CD4-positive, CD25-positive, alpha-beta regulatory T cell (primary cell): ENCODE measurements at regions not wholly inside any gene's neighbourhood (a gene's known extent, or its start where the extent isn't known, plus 50 kb on each side); places are given as distances from the start of the nearest gene placed in this dataset.

Experiments
- ATAC-seq, 2 donors: fragments of 150-1000 bp; cut with Tn5 transposase; one replicate each; pipeline ENCODE4 v1.10.0; 2021; ENCODE audit warnings: low read depth in 2 of 2, moderate number of reproducible peaks in 2 of 2, moderate library complexity in 1 of 2
- DNase-seq, 3 donors: peaks; one replicate each; pipeline versions ENCODE4 v3.0.0 to v3.0.0-alpha.2; 2012 to 2022; ENCODE audit warnings: mixed read lengths in 1 of 3
- H3K27ac ChIP-seq: one replicate; pipeline ENCODE4 v1.7.0; 2013; ENCODE audit warnings: mild to moderate bottlenecking, low read length; ENCODE audit not compliant: insufficient read depth, poor library complexity, severe bottlenecking
- H3K27me3 ChIP-seq: one replicate; pipeline ENCODE4 v1.7.0; 2013; ENCODE audit warnings: low read length; ENCODE audit not compliant: control insufficient read depth, insufficient read depth
- H3K36me3 ChIP-seq: one replicate; pipeline ENCODE4 v1.7.0; 2013; ENCODE audit warnings: mild to moderate bottlenecking, low read length, moderate library complexity; ENCODE audit not compliant: control insufficient read depth, insufficient read depth
- H3K4me1 ChIP-seq: 2 replicates; pipeline ENCODE4 v1.7.0; 2013; ENCODE audit warnings: mild to moderate bottlenecking, low read length; ENCODE audit not compliant: insufficient read depth, control insufficient read depth, poor library complexity, severe bottlenecking
- H3K4me3 ChIP-seq: one replicate; pipeline ENCODE4 v1.7.0; 2013; ENCODE audit warnings: low read depth, mild to moderate bottlenecking, low read length, moderate library complexity
- H3K9me3 ChIP-seq, 2 experiments: 1 replicate in 1 of 2; 2 replicates in 1 of 2; pipeline ENCODE4 v1.7.0; 2013; ENCODE audit warnings: low read length in 2 of 2, mild to moderate bottlenecking in 1 of 2, moderate library complexity in 1 of 2; ENCODE audit not compliant: control insufficient read depth in 2 of 2
- H3K27ac Mint-ChIP-seq, 3 donors: one replicate each; pipeline ENCODE4 v1.8.0; 2020 to 2022; ENCODE audit warnings: mild to moderate bottlenecking in 3 of 3, mixed read lengths in 3 of 3, moderate library complexity in 2 of 3
- H3K27me3 Mint-ChIP-seq: one replicate; pipeline ENCODE4 v1.8.0; 2022; ENCODE audit warnings: mild to moderate bottlenecking, mixed read lengths
- H3K36me3 Mint-ChIP-seq: one replicate; pipeline ENCODE4 v1.8.0; 2020; ENCODE audit warnings: mixed read lengths
- H3K4me1 Mint-ChIP-seq, 4 donors: one replicate each; pipeline ENCODE4 v1.8.0; 2020 to 2022; ENCODE audit warnings: mixed read lengths in 4 of 4, mild to moderate bottlenecking in 1 of 4
- H3K4me3 Mint-ChIP-seq, 4 donors: one replicate each; pipeline ENCODE4 v1.8.0; 2020 to 2022; ENCODE audit warnings: mild to moderate bottlenecking in 4 of 4, mixed read lengths in 4 of 4, moderate library complexity in 3 of 4
- H3K9me3 Mint-ChIP-seq, 7 donors: one replicate each; pipeline ENCODE4 v1.8.0; 2020 to 2022; ENCODE audit warnings: mixed read lengths in 7 of 7, mild to moderate bottlenecking in 3 of 7, moderate library complexity in 2 of 7

- Mint-ChIP-seq H3K9me3 (peaks cover 0 to 8% (median 2%) of the 10 kb centered on the region in 7 donors), H3K36me3 (no peaks in the 10 kb centered on the region), H3K4me3 (no peak overlapping the region), H3K27me3 (peaks cover 16% of the 10 kb centered on the region), H3K4me1 (no peaks in the 10 kb centered on the region), H3K27ac (no peak overlapping the region)
- H3K4me1 ChIP-seq, result no peaks in the 10 kb centered on the region
- H3K4me3 ChIP-seq, result no peak overlapping the region
- ATAC-seq (no peak), DNase-seq (no peak)
- H3K27me3 ChIP-seq, result peaks cover 3% of the 10 kb centered on the region
- peaks cover 0 to 2% of the 10 kb centered on the region in 2 experiments for H3K9me3 ChIP-seq
- no peak overlapping the region for H3K27ac ChIP-seq
- H3K36me3 ChIP-seq, result no peaks in the 10 kb centered on the region
Observed at GRCh38 chr6:41404182-41404845, 68.9 kb downstream of the NCR2 start.

- DNase-seq, result no peak
- Mint-ChIP-seq H3K36me3 (no peaks in the 10 kb centered on the region), H3K4me3 (peak overlapping the region in 1 of 4 donors; percentile 51), H3K9me3 (peaks cover 0 to 8% (median 2%) of the 10 kb centered on the region in 7 donors), H3K27ac (no peak overlapping the region), H3K4me1 (no peaks in the 10 kb centered on the region), H3K27me3 (peaks cover 23% of the 10 kb centered on the region)
- Histone ChIP-seq H3K27ac (no peak overlapping the region), H3K9me3 (peaks cover 0 to 2% of the 10 kb centered on the region in 2 experiments), H3K27me3 (peaks cover 3% of the 10 kb centered on the region), H3K4me3 (no peak overlapping the region), H3K36me3 (no peaks in the 10 kb centered on the region), H3K4me1 (no peaks in the 10 kb centered on the region)
- no peak for ATAC-seq
Observed at GRCh38 chr6:41405941-41406727, 70.7 kb downstream of the NCR2 start.

GRCh38 chr6:41406728-41407489 is 71.5 kb downstream of the NCR2 start:
- peaks cover 3% of the 10 kb centered on the region for H3K27me3 ChIP-seq
- H3K4me1 ChIP-seq, result no peaks in the 10 kb centered on the region
- peaks cover 27% of the 10 kb centered on the region for H3K27me3 Mint-ChIP-seq
- no peak overlapping the region for H3K27ac ChIP-seq
- no peak for DNase-seq
- H3K27ac Mint-ChIP-seq, result no peak overlapping the region
- peaks cover 0 to 3% (median 0%) of the 10 kb centered on the region in 7 donors for H3K9me3 Mint-ChIP-seq
- H3K4me1 Mint-ChIP-seq, result no peaks in the 10 kb centered on the region
- no peaks in the 10 kb centered on the region for H3K36me3 Mint-ChIP-seq
- no peak for ATAC-seq
- no peak overlapping the region for H3K4me3 Mint-ChIP-seq
- no peak overlapping the region for H3K4me3 ChIP-seq
- H3K36me3 ChIP-seq, result no peaks in the 10 kb centered on the region
- peaks cover 0 to 2% of the 10 kb centered on the region in 2 experiments for H3K9me3 ChIP-seq

GRCh38 chr6:41408576-41408975 is 73.2 kb downstream of the NCR2 start:
- no peaks in the 10 kb centered on the region for H3K4me1 Mint-ChIP-seq
- peak overlapping the region in 1 of 3 donors; percentile 83 for H3K27ac Mint-ChIP-seq
- H3K36me3 ChIP-seq, result no peaks in the 10 kb centered on the region
- ATAC-seq (no peak), DNase-seq (no peak)
- peaks cover 0 to 2% (median 0%) of the 10 kb centered on the region in 7 donors for H3K9me3 Mint-ChIP-seq
- H3K9me3 ChIP-seq, result peaks cover 0 to 2% of the 10 kb centered on the region in 2 experiments
- H3K4me1 ChIP-seq, result no peaks in the 10 kb centered on the region
- H3K27me3 Mint-ChIP-seq, result peaks cover 30% of the 10 kb centered on the region
- no peak overlapping the region for H3K4me3 Mint-ChIP-seq
- H3K4me3 ChIP-seq, result no peak overlapping the region
- no peak overlapping the region for H3K27ac ChIP-seq
- H3K36me3 Mint-ChIP-seq, result no peaks in the 10 kb centered on the region
- H3K27me3 ChIP-seq, result peaks cover 2% of the 10 kb centered on the region

- Mint-ChIP-seq H3K36me3 (no peaks in the 10 kb centered on the region), H3K9me3 (peaks cover 0 to 2% (median 0%) of the 10 kb centered on the region in 7 donors), H3K4me3 (no peak overlapping the region), H3K27ac (no peak overlapping the region), H3K27me3 (peaks cover 28% of the 10 kb centered on the region), H3K4me1 (no peaks in the 10 kb centered on the region)
- Histone ChIP-seq H3K4me1 (no peaks in the 10 kb centered on the region), H3K9me3 (peaks cover 0 to 2% of the 10 kb centered on the region in 2 experiments), H3K27ac (no peak overlapping the region), H3K27me3 (peaks cover 2% of the 10 kb centered on the region), H3K4me3 (no peak overlapping the region), H3K36me3 (no peaks in the 10 kb centered on the region)
- DNase-seq, result no peak
- ATAC-seq, result no peak
Observed at GRCh38 chr6:41408982-41409381, 73.6 kb downstream of the NCR2 start.

- H3K4me3 Mint-ChIP-seq, result no peak overlapping the region
- DNase-seq, result no peak
- Histone ChIP-seq H3K27ac (no peak overlapping the region), H3K27me3 (peaks cover 2% of the 10 kb centered on the region), H3K4me1 (no peaks in the 10 kb centered on the region), H3K36me3 (no peaks in the 10 kb centered on the region), H3K4me3 (no peak overlapping the region), H3K9me3 (peaks cover 0 to 2% of the 10 kb centered on the region in 2 experiments)
- H3K9me3 Mint-ChIP-seq, result peaks cover 0 to 2% (median 0%) of the 10 kb centered on the region in 7 donors
- H3K36me3 Mint-ChIP-seq, result no peaks in the 10 kb centered on the region
- no peak overlapping the region for H3K27ac Mint-ChIP-seq
- H3K27me3 Mint-ChIP-seq, result peaks cover 33% of the 10 kb centered on the region
- ATAC-seq, result no peak
- no peaks in the 10 kb centered on the region for H3K4me1 Mint-ChIP-seq
Observed at GRCh38 chr6:41409489-41409888, 74.1 kb downstream of the NCR2 start.

- ATAC-seq, result no peak
Observed at GRCh38 chr6:41411961-41412360, 76.6 kb downstream of the NCR2 start.

More at GRCh38 chr6:41411961-41412360, 76.6 kb downstream of the NCR2 start:
- DNase-seq, result no peak
- H3K9me3 ChIP-seq, result no peaks in the 10 kb centered on the region
- no peak overlapping the region for H3K4me3 ChIP-seq
- Mint-ChIP-seq H3K4me1 (peaks cover 0 to 4% (median 0%) of the 10 kb centered on the region in 4 donors), H3K27ac (no peak overlapping the region), H3K9me3 (peaks cover 0 to 2% (median 0%) of the 10 kb centered on the region in 7 donors), H3K4me3 (no peak overlapping the region), H3K27me3 (peaks cover 53% of the 10 kb centered on the region), H3K36me3 (no peaks in the 10 kb centered on the region)
- no peak overlapping the region for H3K27ac ChIP-seq
- H3K27me3 ChIP-seq, result peaks cover 10% of the 10 kb centered on the region
- H3K4me1 ChIP-seq, result no peaks in the 10 kb centered on the region
- no peaks in the 10 kb centered on the region for H3K36me3 ChIP-seq
